A673 (cell line): ENCODE measurements at regions not wholly inside any gene's neighbourhood (a gene's known extent, or its start where the extent isn't known, plus 50 kb on each side); places are given as distances from the start of the nearest gene placed in this dataset.

Source experiments
- BruUV-seq: library from RNA; stranded (reverse); fragments of 400-500 nt; replicated peaks from 2 replicates; lab custom pipeline; 2021; lab: Mats Ljungman, UMichigan
- CTCF ChIA-PET: fragments of 300-600 bp; sonication (Branson Sonifier 250); formaldehyde crosslinking; loops from one replicate; lab custom pipeline; 2022; ENCODE audit warnings: antibody characterized with exemption; lab: Charles Lee
- POLR2A ChIA-PET: fragments of 300-600 bp; sonication (Branson Sonifier 250); formaldehyde crosslinking; loops from one replicate; lab custom pipeline; 2022; ENCODE audit warnings: antibody characterized with exemption; ENCODE audit not compliant: low non-redundant PET; lab: Charles Lee
- DNase-seq: peaks from one replicate; pipeline ENCODE4 v3.0.0-alpha.2; 2015; ENCODE audit warnings: low spot score
- H3K27ac ChIP-seq: fragments of 200-600 bp; sonication (generic); 2 replicates; pipeline ENCODE4 v1.5.1; 2016; ENCODE audit warnings: mixed run types, low read depth, mild to moderate bottlenecking, mixed read lengths, antibody characterized with exemption, low read length; ENCODE audit not compliant: poor library complexity, severe bottlenecking
- H3K27me3 ChIP-seq: fragments of 200-600 bp; sonication (generic); replicated peaks from 2 replicates; pipeline ENCODE4 v1.6.1; 2017; ENCODE audit warnings: mixed run types, low read depth, mild to moderate bottlenecking, mixed read lengths, antibody characterized with exemption, low read length; ENCODE audit not compliant: insufficient read depth, poor library complexity
- H3K36me3 ChIP-seq: fragments of 200-600 bp; sonication (generic); 2 replicates; pipeline ENCODE4 v1.6.1; 2016; ENCODE audit warnings: mixed run types, mild to moderate bottlenecking, mixed read lengths, antibody characterized with exemption, low read length; ENCODE audit not compliant: insufficient read depth, poor library complexity, severe bottlenecking
- H3K4me1 ChIP-seq: fragments of 200-600 bp; sonication (generic); 2 replicates; pipeline ENCODE4 v1.6.1; 2017; ENCODE audit warnings: mixed run types, mild to moderate bottlenecking, mixed read lengths, antibody characterized with exemption, low read length; ENCODE audit not compliant: insufficient read depth, poor library complexity, severe bottlenecking
- H3K4me3 ChIP-seq: fragments of 200-600 bp; sonication (generic); 2 replicates; pipeline ENCODE4 v1.5.1; 2016; ENCODE audit warnings: low read depth, mixed run types, mild to moderate bottlenecking, mixed read lengths, low read length; ENCODE audit not compliant: poor library complexity, severe bottlenecking
- H3K9me3 ChIP-seq: fragments of 200-600 bp; sonication (generic); 2 replicates; pipeline ENCODE4 v1.6.1; 2016; ENCODE audit warnings: mixed run types, low read depth, mild to moderate bottlenecking, mixed read lengths, antibody characterized with exemption, low read length; ENCODE audit not compliant: poor library complexity, severe bottlenecking
- CTCF ChIP-seq: fragments of 300-800, 200-600 bp; sonication (generic); conservative IDR thresholded peaks from 2 replicates; pipeline ENCODE4 v1.5.1; 2017; ENCODE audit warnings: low read depth, mild to moderate bottlenecking, antibody characterized with exemption, low read length, moderate library complexity, mixed read lengths
- EZH2 ChIP-seq: fragments of 200-600 bp; sonication (generic); IDR thresholded peaks from 2 replicates; pipeline ENCODE4 v1.6.1; 2017; ENCODE audit warnings: borderline replicate concordance, low read depth, mild to moderate bottlenecking, mixed read lengths, antibody characterized with exemption, low read length; ENCODE audit not compliant: poor library complexity, severe bottlenecking
- intact Hi-C: fragments of 100-400 bp; cut with micrococcal nuclease; formaldehyde crosslinking; loops from one replicate; pipeline ENCODE4 v1.10.0; 2022; ENCODE audit not compliant: unreplicated experiment

- CTCF ChIA-PET: no interaction called here
- H3K27ac ChIP-seq: no peak overlapping the region
- no TSS peak for BruUV-seq
- no peak for DNase-seq
- intact Hi-C loops: no loop called here
- H3K27me3 ChIP-seq: no peaks in the 10 kb centered on the region
- H3K36me3 ChIP-seq: no peaks in the 10 kb centered on the region
- no peaks in the 10 kb centered on the region for H3K9me3 ChIP-seq
- H3K4me1 ChIP-seq: peaks cover 16% of the 10 kb centered on the region
- no peak overlapping the region for H3K4me3 ChIP-seq
- no peak for TF ChIP-seq EZH2
- POLR2A ChIA-PET: no interaction called here
Observed at GRCh38 chrX:46211079-46211478, 334.1 kb downstream of the ZNF674 start.

GRCh38 chrX:46209768-46210167 is 335.5 kb downstream of the ZNF674 start:
- no TSS peak for BruUV-seq
- intact Hi-C loops: no loop called here
- Histone ChIP-seq H3K27ac (no peak overlapping the region), H3K36me3 (no peaks in the 10 kb centered on the region), H3K27me3 (no peaks in the 10 kb centered on the region), H3K4me1 (peaks cover 16% of the 10 kb centered on the region), H3K9me3 (no peaks in the 10 kb centered on the region), H3K4me3 (no peak overlapping the region)
- ChIA-PET CTCF (no interaction called here), POLR2A (no interaction called here)
- TF ChIP-seq EZH2 (no peak), CTCF (no peak)
- DNase-seq: no peak

- CTCF ChIA-PET: no interaction called here
- H3K27me3 ChIP-seq: no peaks in the 10 kb centered on the region
- H3K36me3 ChIP-seq: no peaks in the 10 kb centered on the region
- TF ChIP-seq EZH2 (no peak), CTCF (no peak)
- H3K27ac ChIP-seq: no peak overlapping the region
- peak; percentile 9 for DNase-seq
- intact Hi-C loops: no loop called here
- H3K9me3 ChIP-seq: no peaks in the 10 kb centered on the region
- peaks cover 16% of the 10 kb centered on the region for H3K4me1 ChIP-seq
- POLR2A ChIA-PET: no interaction called here
- H3K4me3 ChIP-seq: no peak overlapping the region
- no TSS peak for BruUV-seq
Observed at GRCh38 chrX:46209037-46209436, 336.2 kb downstream of the ZNF674 start.

- Histone ChIP-seq H3K4me3 (no peak overlapping the region), H3K36me3 (no peaks in the 10 kb centered on the region), H3K27me3 (no peaks in the 10 kb centered on the region), H3K27ac (no peak overlapping the region), H3K9me3 (no peaks in the 10 kb centered on the region), H3K4me1 (peaks cover 16% of the 10 kb centered on the region)
- peak; percentile 48 for DNase-seq
- POLR2A ChIA-PET: no interaction called here
- no TSS peak for BruUV-seq
- CTCF ChIA-PET: no interaction called here
- TF ChIP-seq CTCF (no peak), EZH2 (no peak)
- intact Hi-C loops: no loop called here
Observed at GRCh38 chrX:46208225-46208854, 336.9 kb downstream of the ZNF674 start.
